IPS-15b (cell line): ENCODE measurements at regions not wholly inside any gene's neighbourhood (a gene's known extent, or its start where the extent isn't known, plus 50 kb on each side); places are given as distances from the start of the nearest gene placed in this dataset.

Experiments
- H3K27me3 ChIP-seq: one replicate; pipeline ENCODE4 v1.6.1; 2013; ENCODE audit warnings: low read length; ENCODE audit not compliant: control insufficient read depth, insufficient read depth
- H3K36me3 ChIP-seq: one replicate; pipeline ENCODE4 v1.6.1; 2013; ENCODE audit warnings: low read length; ENCODE audit not compliant: control insufficient read depth, insufficient read depth
- H3K4me1 ChIP-seq: one replicate; pipeline ENCODE4 v1.6.1; 2013; ENCODE audit warnings: mild to moderate bottlenecking, low read length; ENCODE audit not compliant: control insufficient read depth, insufficient read depth
- H3K4me3 ChIP-seq: one replicate; pipeline ENCODE4 v1.5.1; 2013; ENCODE audit warnings: low read depth, low read length
- H3K9ac ChIP-seq: one replicate; pipeline ENCODE4 v1.6.1; 2013; ENCODE audit warnings: low read depth, mild to moderate bottlenecking, low read length
- H3K9me3 ChIP-seq: one replicate; pipeline ENCODE4 v1.6.1; 2013; ENCODE audit warnings: mild to moderate bottlenecking, low read length; ENCODE audit not compliant: control insufficient read depth, insufficient read depth

GRCh38 chr2:176848844-176849243, 363.8 kb upstream of the HNRNPA3 start:
- H3K27me3 ChIP-seq: no peaks in the 10 kb centered on the region
- H3K4me3 ChIP-seq: no peak overlapping the region
- no peak overlapping the region for H3K9ac ChIP-seq
- no peaks in the 10 kb centered on the region for H3K36me3 ChIP-seq
- no peaks in the 10 kb centered on the region for H3K9me3 ChIP-seq
- H3K4me1 ChIP-seq: peaks cover 8% of the 10 kb centered on the region

- Histone ChIP-seq H3K36me3 (no peaks in the 10 kb centered on the region), H3K27me3 (no peaks in the 10 kb centered on the region), H3K9me3 (no peaks in the 10 kb centered on the region), H3K4me1 (peaks cover 8% of the 10 kb centered on the region), H3K9ac (no peak overlapping the region), H3K4me3 (no peak overlapping the region)
Observed at GRCh38 chr2:176851200-176851888, 361.2 kb upstream of the HNRNPA3 start.

GRCh38 chr2:176851889-176852483, 360.6 kb upstream of the HNRNPA3 start:
- Histone ChIP-seq H3K4me1 (peaks cover 8% of the 10 kb centered on the region), H3K27me3 (no peaks in the 10 kb centered on the region), H3K4me3 (no peak overlapping the region), H3K9ac (no peak overlapping the region), H3K9me3 (no peaks in the 10 kb centered on the region), H3K36me3 (no peaks in the 10 kb centered on the region)

GRCh38 chr2:176852667-176853066, 359.9 kb upstream of the HNRNPA3 start:
- peaks cover 8% of the 10 kb centered on the region for H3K4me1 ChIP-seq
- H3K9me3 ChIP-seq: no peaks in the 10 kb centered on the region
- H3K4me3 ChIP-seq: no peak overlapping the region

GRCh38 chr2:176854062-176854461, 358.5 kb upstream of the HNRNPA3 start:
- Histone ChIP-seq H3K9me3 (no peaks in the 10 kb centered on the region), H3K27me3 (no peaks in the 10 kb centered on the region), H3K4me3 (no peak overlapping the region), H3K4me1 (peaks cover 8% of the 10 kb centered on the region), H3K36me3 (no peaks in the 10 kb centered on the region), H3K9ac (no peak overlapping the region)

More at GRCh38 chr2:176852667-176853066, 359.9 kb upstream of the HNRNPA3 start:
- no peak overlapping the region for H3K9ac ChIP-seq
- H3K36me3 ChIP-seq: no peaks in the 10 kb centered on the region
- H3K27me3 ChIP-seq: no peaks in the 10 kb centered on the region

GRCh38 chr2:176854878-176855277, 357.7 kb upstream of the HNRNPA3 start:
- Histone ChIP-seq H3K9me3 (no peaks in the 10 kb centered on the region), H3K4me3 (no peak overlapping the region), H3K9ac (no peak overlapping the region)

GRCh38 chr2:176856683-176857082, 355.9 kb upstream of the HNRNPA3 start:
- no peaks in the 10 kb centered on the region for H3K27me3 ChIP-seq
- H3K4me1 ChIP-seq: peaks cover 8% of the 10 kb centered on the region
- no peaks in the 10 kb centered on the region for H3K9me3 ChIP-seq
- H3K4me3 ChIP-seq: no peak overlapping the region
- H3K9ac ChIP-seq: no peak overlapping the region
- H3K36me3 ChIP-seq: no peaks in the 10 kb centered on the region

More at GRCh38 chr2:176854878-176855277, 357.7 kb upstream of the HNRNPA3 start:
- Histone ChIP-seq H3K27me3 (no peaks in the 10 kb centered on the region), H3K4me1 (peaks cover 8% of the 10 kb centered on the region), H3K36me3 (no peaks in the 10 kb centered on the region)

- no peaks in the 10 kb centered on the region for H3K36me3 ChIP-seq
- H3K9me3 ChIP-seq: no peaks in the 10 kb centered on the region
- no peaks in the 10 kb centered on the region for H3K4me1 ChIP-seq
- no peaks in the 10 kb centered on the region for H3K27me3 ChIP-seq
- no peak overlapping the region for H3K9ac ChIP-seq
- H3K4me3 ChIP-seq: no peak overlapping the region
Observed at GRCh38 chr2:176865336-176865735, 347.3 kb upstream of the HNRNPA3 start.

- H3K9me3 ChIP-seq: no peaks in the 10 kb centered on the region
- peaks cover 5% of the 10 kb centered on the region for H3K4me1 ChIP-seq
Observed at GRCh38 chr2:176872406-176872805, 340.2 kb upstream of the HNRNPA3 start.

GRCh38 chr2:176873403-176873802, 339.2 kb upstream of the HNRNPA3 start:
- no peak overlapping the region for H3K9ac ChIP-seq
- no peaks in the 10 kb centered on the region for H3K36me3 ChIP-seq
- no peaks in the 10 kb centered on the region for H3K27me3 ChIP-seq
- H3K4me3 ChIP-seq: no peak overlapping the region
- H3K9me3 ChIP-seq: no peaks in the 10 kb centered on the region
- peaks cover 5% of the 10 kb centered on the region for H3K4me1 ChIP-seq

More at GRCh38 chr2:176872406-176872805, 340.2 kb upstream of the HNRNPA3 start:
- no peaks in the 10 kb centered on the region for H3K27me3 ChIP-seq
- H3K4me3 ChIP-seq: no peak overlapping the region
- H3K36me3 ChIP-seq: no peaks in the 10 kb centered on the region
- H3K9ac ChIP-seq: no peak overlapping the region

- H3K4me3 ChIP-seq: no peak overlapping the region
- no peak overlapping the region for H3K9ac ChIP-seq
- no peaks in the 10 kb centered on the region for H3K36me3 ChIP-seq
- H3K4me1 ChIP-seq: peaks cover 5% of the 10 kb centered on the region
- H3K9me3 ChIP-seq: no peaks in the 10 kb centered on the region
- no peaks in the 10 kb centered on the region for H3K27me3 ChIP-seq
Observed at GRCh38 chr2:176876493-176877103, 336.0 kb upstream of the HNRNPA3 start.
